Activated CD8-positive, alpha-beta T cell treated with anti-CD3 and anti-CD28 coated beads for 36 hours (primary cell): ENCODE measurements at regions not wholly inside any gene's neighbourhood (a gene's known extent, or its start where the extent isn't known, plus 50 kb on each side); places are given as distances from the start of the nearest gene placed in this dataset.

Source experiments
- ATAC-seq: fragments of 200-7000 bp; cut with Tn5 transposase; one replicate; pipeline ENCODE4 v1.10.0; 2021; ENCODE audit warnings: mild to moderate bottlenecking, moderate library complexity
- CTCF ChIA-PET: fragments of 350-600 bp; sonication (Branson Sonifier 250); formaldehyde crosslinking; loops from one replicate; lab custom pipeline; 2021; ENCODE audit warnings: antibody characterized with exemption; lab: Charles Lee
- POLR2A ChIA-PET: fragments of 350-600 bp; sonication (Branson Sonifier 250); formaldehyde crosslinking; loops from one replicate; lab custom pipeline; 2021; ENCODE audit warnings: antibody characterized with exemption; lab: Charles Lee
- DNase-seq: peaks from one replicate; pipeline ENCODE4 v3.0.0-alpha.2; 2020
- H3K27ac Mint-ChIP-seq: one replicate; pipeline ENCODE4 v1.8.0; 2021; ENCODE audit warnings: mild to moderate bottlenecking, mixed read lengths
- H3K27me3 Mint-ChIP-seq: one replicate; pipeline ENCODE4 v1.8.0; 2021; ENCODE audit warnings: mixed read lengths
- H3K36me3 Mint-ChIP-seq: one replicate; pipeline ENCODE4 v1.8.0; 2021; ENCODE audit warnings: low read depth, mixed read lengths
- H3K4me1 Mint-ChIP-seq: one replicate; pipeline ENCODE4 v1.8.0; 2021; ENCODE audit warnings: low read depth, mixed read lengths
- H3K4me3 Mint-ChIP-seq: one replicate; pipeline ENCODE4 v1.8.0; 2021; ENCODE audit warnings: mild to moderate bottlenecking, moderate library complexity, mixed read lengths
- H3K9me3 Mint-ChIP-seq: one replicate; pipeline ENCODE4 v1.8.0; 2021; ENCODE audit warnings: mixed read lengths
- CTCF ChIP-seq: fragments of 200-600 bp; IDR thresholded peaks from one replicate; pipeline ENCODE4 v1.8.0; 2022; ENCODE audit warnings: antibody characterized with exemption, mild to moderate bottlenecking
- intact Hi-C: fragments of 100-400 bp; cut with micrococcal nuclease; formaldehyde crosslinking; loops from one replicate; pipeline ENCODE4 v1.10.0; 2022

- H3K4me1 Mint-ChIP-seq, result no peaks in the 10 kb centered on the region
- no peaks in the 10 kb centered on the region for H3K36me3 Mint-ChIP-seq
- POLR2A ChIA-PET, result interaction anchor here (0.7 kb wide), 1 partner anchor 145 kb away, joined by 3 read pairs; no protein-coding TSS in a partner anchor
- no peak overlapping the region for H3K27ac Mint-ChIP-seq
- ATAC-seq (no peak), DNase-seq (no peak)
- H3K4me3 Mint-ChIP-seq, result no peak overlapping the region
- no peak for TF ChIP-seq CTCF
- H3K27me3 Mint-ChIP-seq, result peaks cover 8% of the 10 kb centered on the region
- H3K9me3 Mint-ChIP-seq, result no peaks in the 10 kb centered on the region
- intact Hi-C loops, result no loop called here
- CTCF ChIA-PET, result interaction anchor here (1.0 kb wide), 1 partner anchor 11 kb away, joined by 3 read pairs; no protein-coding TSS in a partner anchor
These were observed 54.9 kb upstream of the C5orf46 start for GRCh38 chr5:147961208-147961749.

- H3K4me1 Mint-ChIP-seq, result no peaks in the 10 kb centered on the region
- no peak for TF ChIP-seq CTCF
- ChIA-PET POLR2A (no interaction called here), CTCF (no interaction called here)
- DNase-seq (no peak), ATAC-seq (no peak)
- peaks cover 1% of the 10 kb centered on the region for H3K27me3 Mint-ChIP-seq
- H3K36me3 Mint-ChIP-seq, result no peaks in the 10 kb centered on the region
- no peak overlapping the region for H3K4me3 Mint-ChIP-seq
- H3K27ac Mint-ChIP-seq, result no peak overlapping the region
- intact Hi-C loops, result no loop called here
- no peaks in the 10 kb centered on the region for H3K9me3 Mint-ChIP-seq
These were observed 51.6 kb upstream of the C5orf46 start for GRCh38 chr5:147957901-147958300.

GRCh38 chr5:147956842-147957223, 50.5 kb upstream of the C5orf46 start:
- POLR2A ChIA-PET, result no interaction called here

GRCh38 chr5:147956064-147956841, 49.9 kb upstream of the C5orf46 start:
- H3K27me3 Mint-ChIP-seq, result no peaks in the 10 kb centered on the region
- H3K27ac Mint-ChIP-seq, result no peak overlapping the region
- POLR2A ChIA-PET, result no interaction called here
- intact Hi-C loops, result no loop called here
- CTCF ChIA-PET, result interaction anchor here (1.4 kb wide), 1 partner anchor 774 kb away, joined by 3 read pairs; no protein-coding TSS in a partner anchor
- ATAC-seq (no peak), DNase-seq (no peak)
- no peak for TF ChIP-seq CTCF
- H3K9me3 Mint-ChIP-seq, result no peaks in the 10 kb centered on the region
- no peaks in the 10 kb centered on the region for H3K36me3 Mint-ChIP-seq
- H3K4me1 Mint-ChIP-seq, result no peaks in the 10 kb centered on the region
- no peak overlapping the region for H3K4me3 Mint-ChIP-seq

More at GRCh38 chr5:147956842-147957223, 50.5 kb upstream of the C5orf46 start:
- H3K9me3 Mint-ChIP-seq, result no peaks in the 10 kb centered on the region
- ATAC-seq (no peak), DNase-seq (no peak)
- H3K27me3 Mint-ChIP-seq, result no peaks in the 10 kb centered on the region
- no peak overlapping the region for H3K4me3 Mint-ChIP-seq
- no peak overlapping the region for H3K27ac Mint-ChIP-seq
- H3K4me1 Mint-ChIP-seq, result no peaks in the 10 kb centered on the region
- TF ChIP-seq CTCF, result no peak
- CTCF ChIA-PET, result interaction anchor here (1.4 kb wide), 1 partner anchor 773 kb away, joined by 3 read pairs; no protein-coding TSS in a partner anchor
- intact Hi-C loops, result no loop called here
- no peaks in the 10 kb centered on the region for H3K36me3 Mint-ChIP-seq
